OCI-LY1 (cell line): ENCODE measurements at regions not wholly inside any gene's neighbourhood (a gene's known extent, or its start where the extent isn't known, plus 50 kb on each side); places are given as distances from the start of the nearest gene placed in this dataset.

Source experiments
- H2AFZ ChIP-seq: fragments of 200-600 bp; sonication (generic), shearing (Covaris generic); 2 replicates; pipeline ENCODE4 v1.6.0; 2014; ENCODE audit warnings: antibody characterized with exemption, mild to moderate bottlenecking, low read length
- H3F3A ChIP-seq: fragments of 200-600 bp; sonication (generic), shearing (Covaris generic); 2 replicates; pipeline ENCODE4 v1.6.0; 2014; ENCODE audit warnings: mild to moderate bottlenecking, antibody characterized with exemption, low read length, moderate library complexity; ENCODE audit not compliant: insufficient read depth
- H3K27ac ChIP-seq: fragments of 200-600 bp; sonication (generic); 2 replicates; pipeline ENCODE4 v1.5.1; 2014; ENCODE audit warnings: low read length, mixed run types, mild to moderate bottlenecking, low read depth; ENCODE audit not compliant: poor library complexity, severe bottlenecking
- H3K27me3 ChIP-seq: fragments of 200-600 bp; sonication (generic); 2 replicates; pipeline ENCODE4 v1.6.0; 2014; ENCODE audit warnings: antibody characterized with exemption, mild to moderate bottlenecking, low read length, moderate library complexity; ENCODE audit not compliant: insufficient read depth
- H3K36me3 ChIP-seq: fragments of 200-600 bp; sonication (generic); 2 replicates; pipeline ENCODE4 v1.6.1; 2014; ENCODE audit warnings: mild to moderate bottlenecking, antibody characterized with exemption, low read length, moderate library complexity, mixed read lengths; ENCODE audit not compliant: insufficient read depth
- H3K4me1 ChIP-seq: fragments of 200-600 bp; sonication (generic); 2 replicates; pipeline ENCODE4 v1.5.1; 2014; ENCODE audit warnings: mild to moderate bottlenecking, low read length, moderate library complexity; ENCODE audit not compliant: insufficient read depth, severe bottlenecking
- H3K4me2 ChIP-seq: fragments of 200-600 bp; sonication (generic), shearing (Covaris generic); 2 replicates; pipeline ENCODE4 v1.6.1; 2014; ENCODE audit warnings: low read length
- H3K4me3 ChIP-seq: fragments of 200-600 bp; sonication (generic); 2 replicates; pipeline ENCODE4 v1.5.1; 2014; ENCODE audit warnings: low read length, low read depth, mild to moderate bottlenecking, mixed read lengths; ENCODE audit not compliant: poor library complexity, severe bottlenecking
- H3K79me2 ChIP-seq: fragments of 200-600 bp; shearing (Covaris generic); 2 replicates; pipeline ENCODE4 v1.6.1; 2016; ENCODE audit warnings: mixed run types, low read length, mixed read lengths; ENCODE audit not compliant: insufficient read depth
- H3K9ac ChIP-seq: fragments of 200-600 bp; sonication (generic), shearing (Covaris generic); 2 replicates; pipeline ENCODE4 v1.6.1; 2014; ENCODE audit warnings: mild to moderate bottlenecking, low read length, mixed read lengths
- H3K9me2 ChIP-seq: fragments of 200-600 bp; sonication (generic), shearing (Covaris generic); 2 replicates; pipeline ENCODE4 v1.6.1; 2014; ENCODE audit warnings: low read depth, mild to moderate bottlenecking, low read length, mixed read lengths
- H3K9me3 ChIP-seq: fragments of 200-600 bp; shearing (Covaris generic); 2 replicates; pipeline ENCODE4 v1.6.1; 2014; ENCODE audit warnings: low read length, mixed read lengths
- H4K20me1 ChIP-seq: fragments of 200-600 bp; sonication (generic), shearing (Covaris generic); 2 replicates; pipeline ENCODE4 v1.6.0; 2016; ENCODE audit warnings: mild to moderate bottlenecking, low read length; ENCODE audit not compliant: insufficient read depth
- EZH2 ChIP-seq: fragments of 200-600 bp; sonication (generic), shearing (Covaris generic); IDR thresholded peaks from 2 replicates; pipeline ENCODE4 v1.8.0; 2017; ENCODE audit warnings: borderline replicate concordance, mixed run types, mild to moderate bottlenecking, antibody characterized with exemption, low read length, moderate library complexity, mixed read lengths
- TF ChIP-seq, protein P1 (sequence below): fragments of 200-600 bp; sonication (generic), shearing (Covaris generic); IDR thresholded peaks from 2 replicates; pipeline ENCODE4 v1.5.1; 2017; ENCODE audit warnings: mild to moderate bottlenecking, antibody characterized with exemption, low read length, moderate library complexity, mixed read lengths

GRCh38 chrX:109926743-109927662 lies 75.9 kb upstream of the TMEM164 start:
- no peak overlapping the region for H2AFZ ChIP-seq
- H3K4me2 ChIP-seq: no peak overlapping the region
- no peaks in the 10 kb centered on the region for H3K36me3 ChIP-seq
- H3K79me2 ChIP-seq: no peaks in the 10 kb centered on the region
- no peaks in the 10 kb centered on the region for H3K4me1 ChIP-seq
- no peak overlapping the region for H3K4me3 ChIP-seq
- no peaks in the 10 kb centered on the region for H3K9me3 ChIP-seq
- H4K20me1 ChIP-seq: no peaks in the 10 kb centered on the region
- TF ChIP-seq EZH2: no peak
- TF ChIP-seq, protein P1, sequence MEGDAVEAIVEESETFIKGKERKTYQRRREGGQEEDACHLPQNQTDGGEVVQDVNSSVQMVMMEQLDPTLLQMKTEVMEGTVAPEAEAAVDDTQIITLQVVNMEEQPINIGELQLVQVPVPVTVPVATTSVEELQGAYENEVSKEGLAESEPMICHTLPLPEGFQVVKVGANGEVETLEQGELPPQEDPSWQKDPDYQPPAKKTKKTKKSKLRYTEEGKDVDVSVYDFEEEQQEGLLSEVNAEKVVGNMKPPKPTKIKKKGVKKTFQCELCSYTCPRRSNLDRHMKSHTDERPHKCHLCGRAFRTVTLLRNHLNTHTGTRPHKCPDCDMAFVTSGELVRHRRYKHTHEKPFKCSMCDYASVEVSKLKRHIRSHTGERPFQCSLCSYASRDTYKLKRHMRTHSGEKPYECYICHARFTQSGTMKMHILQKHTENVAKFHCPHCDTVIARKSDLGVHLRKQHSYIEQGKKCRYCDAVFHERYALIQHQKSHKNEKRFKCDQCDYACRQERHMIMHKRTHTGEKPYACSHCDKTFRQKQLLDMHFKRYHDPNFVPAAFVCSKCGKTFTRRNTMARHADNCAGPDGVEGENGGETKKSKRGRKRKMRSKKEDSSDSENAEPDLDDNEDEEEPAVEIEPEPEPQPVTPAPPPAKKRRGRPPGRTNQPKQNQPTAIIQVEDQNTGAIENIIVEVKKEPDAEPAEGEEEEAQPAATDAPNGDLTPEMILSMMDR: no peak
- H3K27me3 ChIP-seq: no peaks in the 10 kb centered on the region
- no peaks in the 10 kb centered on the region for H3F3A ChIP-seq
- H3K9me2 ChIP-seq: no peaks in the 10 kb centered on the region
- H3K9ac ChIP-seq: no peak overlapping the region
- no peak overlapping the region for H3K27ac ChIP-seq

DNA sequence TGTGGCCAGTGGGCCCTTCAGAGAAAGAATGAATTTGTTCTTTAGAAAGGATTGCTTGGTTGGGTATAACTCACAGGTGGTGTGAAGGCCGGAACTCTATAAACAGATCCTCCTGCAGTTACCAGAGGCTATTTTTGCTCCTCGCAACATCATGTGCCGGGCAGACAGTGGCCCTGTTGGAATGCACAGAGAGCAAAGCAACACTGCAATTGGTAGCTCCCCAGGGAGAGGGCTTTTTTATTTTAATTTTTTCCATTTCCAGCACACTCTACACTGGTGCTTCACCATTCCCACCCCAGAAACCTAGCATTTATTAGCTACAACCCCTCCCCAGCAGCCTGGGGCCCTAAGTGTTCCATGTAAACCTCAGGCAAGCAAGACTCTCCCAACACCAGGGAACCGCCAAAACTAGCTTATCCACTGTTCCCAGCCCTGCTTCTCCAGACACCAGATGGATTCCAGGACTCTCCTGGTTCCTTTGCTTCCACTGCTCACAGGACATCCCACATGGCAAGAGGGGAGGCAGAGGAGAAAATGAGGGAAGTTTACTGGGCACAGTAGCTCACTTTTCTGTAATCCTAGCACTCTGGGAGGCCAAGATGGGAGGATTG lies 75.1 kb upstream of the TMEM164 start:
- Histone ChIP-seq H3K9ac (no peak overlapping the region), H3F3A (no peaks in the 10 kb centered on the region), H3K27ac (no peak overlapping the region), H3K4me2 (no peak overlapping the region), H3K79me2 (no peaks in the 10 kb centered on the region), H3K9me3 (no peaks in the 10 kb centered on the region), H3K4me3 (no peak overlapping the region), H3K4me1 (no peaks in the 10 kb centered on the region), H3K9me2 (no peaks in the 10 kb centered on the region), H2AFZ (no peak overlapping the region), H4K20me1 (no peaks in the 10 kb centered on the region), H3K36me3 (no peaks in the 10 kb centered on the region), H3K27me3 (no peaks in the 10 kb centered on the region)
- TF ChIP-seq, protein P1: no peak
- TF ChIP-seq EZH2: no peak

GRCh38 chrX:109928596-109929335 lies 74.1 kb upstream of the TMEM164 start:
- Histone ChIP-seq H3K27me3 (no peaks in the 10 kb centered on the region), H3K9ac (no peak overlapping the region), H3K79me2 (no peaks in the 10 kb centered on the region), H3K4me3 (no peak overlapping the region), H3F3A (no peaks in the 10 kb centered on the region), H3K9me3 (no peaks in the 10 kb centered on the region), H4K20me1 (no peaks in the 10 kb centered on the region), H3K9me2 (no peaks in the 10 kb centered on the region), H3K36me3 (no peaks in the 10 kb centered on the region), H3K27ac (no peak overlapping the region), H2AFZ (no peak overlapping the region), H3K4me1 (no peaks in the 10 kb centered on the region), H3K4me2 (no peak overlapping the region)
- TF ChIP-seq, protein P1: no peak
- TF ChIP-seq EZH2: no peak
